ENCODE measurements at regions not wholly inside any gene's neighbourhood (a gene's known extent, or its start where the extent isn't known, plus 50 kb on each side); places are given as distances from the start of the nearest gene placed in this dataset.

DNA sequence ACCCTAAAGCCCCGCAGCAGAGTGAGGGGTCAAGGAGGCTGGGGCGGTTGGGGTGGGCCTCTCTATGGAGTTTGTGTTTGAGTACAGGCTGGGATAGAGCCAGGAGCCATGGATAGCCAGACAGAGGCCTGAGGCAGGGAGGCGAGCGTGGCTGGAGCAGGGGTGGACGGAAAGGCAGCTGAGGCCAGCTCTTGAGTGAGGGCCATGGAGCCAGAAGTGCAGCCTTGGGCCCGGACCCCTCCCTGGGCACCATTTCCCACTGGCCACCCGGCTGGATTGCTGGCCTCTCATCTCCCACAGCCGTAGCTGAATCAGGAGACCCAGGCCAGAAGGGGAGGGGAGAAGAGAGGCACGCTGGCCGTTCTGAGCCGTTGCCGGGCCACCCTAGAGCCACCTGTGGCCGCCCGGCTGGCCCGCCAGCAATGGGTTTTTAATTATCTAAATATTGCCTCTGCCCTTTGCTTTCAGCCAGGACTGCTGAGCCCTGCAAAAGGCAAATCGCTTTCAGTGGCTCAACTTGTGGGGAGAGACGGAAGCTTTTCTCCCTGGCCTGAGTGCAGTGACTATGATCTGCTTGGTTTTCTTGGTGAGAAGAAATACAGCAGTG is 75.2 kb upstream of the GSE1 start:
- no peaks in the 10 kb centered on the region for H3K9me3 Mint-ChIP-seq (ENCODE audit: low read depth)
- ATAC-seq = no peak
- CTCF ChIA-PET = interaction anchor here (1.1 kb wide), 2 partner anchors 15 to 72 kb away, joined by 3 to 7 read pairs; no protein-coding TSS in a partner anchor
- no peaks in the 10 kb centered on the region for H3K36me3 Mint-ChIP-seq
- H3K4me1 Mint-ChIP-seq = no peaks in the 10 kb centered on the region
- no peaks in the 10 kb centered on the region for H3K27me3 Mint-ChIP-seq
- no peak for DNase-seq
- H3K4me3 Mint-ChIP-seq = no peak overlapping the region
- no peak overlapping the region for H3K27ac Mint-ChIP-seq

DNA sequence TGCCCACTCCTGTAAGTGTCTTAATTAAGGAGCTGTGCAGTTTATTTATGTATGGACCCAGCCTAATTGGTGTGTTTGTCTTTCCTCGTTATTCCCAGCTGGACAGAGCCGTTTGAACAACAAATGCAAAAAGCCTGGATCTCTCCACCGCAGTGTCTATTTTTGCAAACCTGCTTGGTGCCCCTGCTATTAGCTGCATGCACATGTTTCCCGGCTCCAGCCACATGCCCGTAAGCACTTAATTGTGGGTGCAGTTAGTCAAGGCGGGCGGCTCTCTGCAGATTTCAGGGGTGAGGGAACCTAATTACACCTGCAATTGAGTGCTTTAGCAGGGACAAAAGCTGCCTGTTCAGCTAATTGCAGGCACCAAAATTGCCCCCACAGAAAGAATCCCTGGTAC is 74.0 kb upstream of the GSE1 start:
- CTCF ChIA-PET = interaction anchor here (1.1 to 2.4 kb wide), 2 partner anchors 13 to 15 kb away, joined by 4 to 8 read pairs; no protein-coding TSS in a partner anchor
- Mint-ChIP-seq H3K27me3 (no peaks in the 10 kb centered on the region), H3K4me1 (no peaks in the 10 kb centered on the region), H3K4me3 (no peak overlapping the region), H3K27ac (no peak overlapping the region), H3K36me3 (no peaks in the 10 kb centered on the region), H3K9me3 (ENCODE audit: low read depth) (no peaks in the 10 kb centered on the region)
- DNase-seq (no peak), ATAC-seq (no peak)

DNA sequence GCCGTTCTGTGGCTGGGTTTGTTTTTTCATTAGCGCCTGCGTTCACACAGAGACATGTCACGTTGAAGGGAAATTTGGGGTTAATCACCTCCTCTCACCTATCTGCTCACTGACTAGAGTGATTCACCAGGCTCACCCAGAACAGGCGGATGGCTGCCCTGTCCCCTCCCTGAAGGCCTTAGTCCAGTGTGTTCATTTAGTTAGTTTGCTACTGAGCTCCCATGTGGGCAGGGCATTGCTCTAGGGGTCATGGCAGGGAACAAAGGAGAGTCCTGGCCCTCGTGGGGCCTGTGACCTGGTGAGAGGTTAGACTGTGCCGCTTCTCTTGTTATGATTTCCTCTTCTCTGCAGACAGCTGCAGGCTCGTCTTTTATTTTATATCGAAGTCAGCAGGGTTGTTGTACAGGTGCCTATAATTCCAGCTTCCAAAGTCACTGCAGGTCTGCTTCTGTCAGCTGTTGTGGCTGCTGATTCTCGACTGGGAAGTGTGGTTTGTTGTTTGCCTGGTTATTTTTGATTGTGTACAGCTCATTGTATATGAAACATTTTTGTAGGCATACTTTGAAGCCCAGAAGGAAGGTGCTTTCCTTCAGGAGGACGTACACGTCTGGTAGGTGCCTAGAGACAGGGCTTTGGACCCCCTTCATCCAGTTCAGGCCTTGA is 73.4 kb upstream of the GSE1 start:
- DNase-seq = no peak
- no peaks in the 10 kb centered on the region for H3K9me3 Mint-ChIP-seq (ENCODE audit: low read depth)
- CTCF ChIA-PET = interaction anchor here (1.1 to 2.4 kb wide), 4 partner anchors 11 to 76 kb away, joined by 3 to 8 read pairs (median 4); no protein-coding TSS in a partner anchor
- H3K36me3 Mint-ChIP-seq = no peaks in the 10 kb centered on the region
- ATAC-seq = no peak
- H3K4me3 Mint-ChIP-seq = no peak overlapping the region
- no peaks in the 10 kb centered on the region for H3K27me3 Mint-ChIP-seq
- H3K4me1 Mint-ChIP-seq = no peaks in the 10 kb centered on the region
- no peak overlapping the region for H3K27ac Mint-ChIP-seq

DNA sequence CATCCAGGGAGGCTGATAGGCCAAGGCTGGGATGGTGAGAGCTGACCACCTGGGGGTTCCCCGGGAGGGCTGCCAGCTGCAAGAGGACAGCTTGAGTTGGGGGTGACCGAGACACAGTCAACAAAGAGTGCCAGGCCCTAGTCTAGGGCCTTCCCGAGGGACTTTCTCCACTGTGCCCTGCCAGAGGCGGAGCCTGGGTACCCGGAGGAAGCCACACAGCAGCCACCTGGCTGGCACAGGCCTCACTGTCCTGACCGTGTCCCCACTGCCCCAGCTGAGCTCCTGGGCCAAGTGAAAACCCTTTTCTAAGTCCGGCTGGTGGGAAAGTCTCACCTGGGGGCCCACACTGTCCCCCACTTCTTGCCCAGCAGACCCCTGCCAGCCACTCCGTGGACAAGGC is 71.9 kb upstream of the GSE1 start:
- no peak overlapping the region for H3K4me3 Mint-ChIP-seq
- no peak overlapping the region for H3K27ac Mint-ChIP-seq
- CTCF ChIA-PET = interaction anchor here (1.5 kb wide), 1 partner anchor 75 kb away, joined by 4 read pairs; no protein-coding TSS in a partner anchor
- no peaks in the 10 kb centered on the region for H3K9me3 Mint-ChIP-seq (ENCODE audit: low read depth)
- no peaks in the 10 kb centered on the region for H3K36me3 Mint-ChIP-seq
- DNase-seq (no peak), ATAC-seq (no peak)
- H3K27me3 Mint-ChIP-seq = no peaks in the 10 kb centered on the region
- H3K4me1 Mint-ChIP-seq = no peaks in the 10 kb centered on the region

DNA sequence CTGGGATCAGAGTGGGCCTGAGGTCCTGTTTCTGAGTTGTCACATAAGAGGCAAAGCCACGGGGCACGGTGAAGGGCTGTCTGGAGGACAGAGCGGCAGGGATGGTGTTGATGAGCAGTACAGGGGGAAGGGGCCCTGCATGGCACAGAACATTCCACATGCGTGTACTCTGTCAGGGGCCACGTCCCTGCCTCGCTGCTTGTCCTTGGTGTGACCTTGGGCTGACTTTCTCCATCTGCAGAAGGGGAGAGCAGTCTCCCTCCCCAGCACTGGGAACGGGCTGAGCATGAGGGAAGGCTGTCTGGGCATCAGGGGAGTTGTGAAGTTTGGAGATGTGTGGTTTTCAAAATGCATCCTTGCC is 71.5 kb upstream of the GSE1 start:
- Mint-ChIP-seq H3K4me3 (no peak overlapping the region), H3K4me1 (no peaks in the 10 kb centered on the region), H3K9me3 (ENCODE audit: low read depth) (no peaks in the 10 kb centered on the region), H3K27me3 (no peaks in the 10 kb centered on the region), H3K27ac (no peak overlapping the region), H3K36me3 (no peaks in the 10 kb centered on the region)
- ATAC-seq (no peak), DNase-seq (no peak)
- CTCF ChIA-PET = no interaction called here

DNA sequence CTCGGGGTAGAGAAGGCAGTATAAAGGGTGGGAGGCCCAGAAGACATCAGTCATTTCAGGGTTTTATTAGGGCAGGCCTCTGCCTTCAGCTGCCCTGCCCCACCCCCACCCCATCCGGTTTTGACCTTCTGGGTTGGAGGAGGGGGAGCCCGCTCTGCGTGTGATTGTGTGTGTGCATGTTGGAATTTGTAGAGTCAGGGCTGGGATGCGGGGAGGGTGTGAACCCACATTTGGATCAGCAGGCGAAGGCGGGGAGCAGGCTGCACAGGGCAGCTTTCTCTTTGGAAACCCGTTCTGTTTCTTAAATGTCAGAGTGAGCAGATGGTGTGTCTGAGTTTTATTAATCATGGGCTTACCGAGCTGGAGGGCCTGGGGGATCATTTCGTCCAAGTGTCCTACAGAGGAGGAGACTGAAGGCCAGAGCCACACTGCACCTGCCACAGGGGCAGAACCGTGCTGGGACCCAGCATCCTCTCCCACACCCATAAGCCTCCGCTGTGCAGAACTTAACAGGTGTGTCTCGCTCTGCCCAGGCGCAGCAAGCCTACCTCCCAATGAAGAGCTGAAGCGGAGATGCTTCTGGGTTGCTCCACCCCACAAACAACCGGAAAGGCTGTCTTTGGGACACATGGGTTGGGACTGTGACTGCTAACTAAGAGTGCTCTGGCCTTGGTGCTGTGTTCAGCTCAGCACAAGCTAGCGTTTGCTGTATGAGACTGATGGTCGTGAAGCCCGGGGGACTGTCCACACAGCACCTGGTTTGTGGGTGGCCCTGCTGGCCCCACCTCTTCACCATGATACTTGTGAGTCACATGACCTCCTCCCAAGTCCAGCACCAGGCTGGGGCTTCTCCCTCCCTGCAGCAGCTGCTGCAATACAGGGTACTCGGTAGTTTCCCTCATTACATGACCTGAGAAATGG is 70.9 kb upstream of the GSE1 start:
- CTCF ChIA-PET = interaction anchor here (2.4 kb wide), 1 partner anchor 10 kb away, joined by 9 read pairs; no protein-coding TSS in a partner anchor
- no peaks in the 10 kb centered on the region for H3K9me3 Mint-ChIP-seq (ENCODE audit: low read depth)
- no peak overlapping the region for H3K27ac Mint-ChIP-seq

DNA sequence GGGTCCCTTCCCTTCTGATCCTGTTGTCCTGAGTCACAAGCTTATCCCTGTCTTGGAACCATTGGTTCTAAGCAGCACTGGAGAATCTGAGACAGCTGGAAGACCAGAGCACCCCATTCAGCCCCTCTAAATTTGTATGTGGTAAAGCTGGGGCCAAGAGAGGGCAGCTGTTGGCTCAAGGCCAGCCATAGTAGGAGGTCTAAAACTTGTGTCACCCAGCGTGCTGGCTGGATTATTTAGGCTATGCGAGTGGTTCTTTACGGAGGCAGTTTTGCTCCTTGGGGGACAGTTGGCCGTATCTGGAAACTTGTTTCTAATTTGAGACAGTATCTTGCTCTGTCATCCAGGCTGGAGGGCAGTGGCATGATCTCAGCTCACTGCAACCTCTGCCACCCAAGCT is 69.6 kb upstream of the GSE1 start:
- Mint-ChIP-seq H3K36me3 (no peaks in the 10 kb centered on the region), H3K27me3 (no peaks in the 10 kb centered on the region), H3K4me3 (no peak overlapping the region), H3K4me1 (no peaks in the 10 kb centered on the region), H3K27ac (no peak overlapping the region), H3K9me3 (ENCODE audit: low read depth) (no peaks in the 10 kb centered on the region)
- ATAC-seq (no peak), DNase-seq (no peak)
- CTCF ChIA-PET = interaction anchor here (0.6 to 2.4 kb wide), 2 partner anchors 9 to 73 kb away, joined by 3 to 9 read pairs; no protein-coding TSS in a partner anchor

More for the DNA sequence above, 70.9 kb upstream of the GSE1 start:
- H3K27me3 Mint-ChIP-seq = no peaks in the 10 kb centered on the region
- H3K4me1 Mint-ChIP-seq = no peaks in the 10 kb centered on the region
- H3K36me3 Mint-ChIP-seq = no peaks in the 10 kb centered on the region
- no peak for DNase-seq
- no peak overlapping the region for H3K4me3 Mint-ChIP-seq
- no peak for ATAC-seq

DNA sequence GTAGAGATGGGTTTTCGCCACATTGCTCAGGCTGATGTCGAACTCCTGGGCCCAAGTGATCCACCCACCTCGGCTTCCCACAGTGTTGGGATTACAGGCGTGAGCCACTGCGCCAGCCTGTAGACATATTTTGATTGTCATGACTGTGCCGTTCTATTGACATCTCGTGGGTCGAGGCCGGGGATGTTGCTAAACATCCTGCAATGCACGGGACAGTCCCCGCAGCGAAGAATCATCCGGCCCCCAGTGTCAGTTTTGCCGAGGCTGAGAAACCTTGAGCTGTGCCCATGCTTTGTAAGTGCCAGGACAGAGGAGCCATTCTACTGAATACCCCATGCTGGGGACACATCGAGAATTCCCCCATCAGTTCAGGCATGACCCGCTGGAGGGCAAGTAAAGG is 69.1 kb upstream of the GSE1 start:
- DNase-seq (no peak), ATAC-seq (no peak)
- Mint-ChIP-seq H3K9me3 (ENCODE audit: low read depth) (no peaks in the 10 kb centered on the region), H3K36me3 (no peaks in the 10 kb centered on the region), H3K27me3 (no peaks in the 10 kb centered on the region), H3K4me1 (no peaks in the 10 kb centered on the region), H3K4me3 (no peak overlapping the region), H3K27ac (no peak overlapping the region)
- CTCF ChIA-PET = interaction anchor here (0.6 to 2.4 kb wide), 3 partner anchors 8 to 123 kb away, joined by 3 to 9 read pairs (median 3); no protein-coding TSS in a partner anchor

DNA sequence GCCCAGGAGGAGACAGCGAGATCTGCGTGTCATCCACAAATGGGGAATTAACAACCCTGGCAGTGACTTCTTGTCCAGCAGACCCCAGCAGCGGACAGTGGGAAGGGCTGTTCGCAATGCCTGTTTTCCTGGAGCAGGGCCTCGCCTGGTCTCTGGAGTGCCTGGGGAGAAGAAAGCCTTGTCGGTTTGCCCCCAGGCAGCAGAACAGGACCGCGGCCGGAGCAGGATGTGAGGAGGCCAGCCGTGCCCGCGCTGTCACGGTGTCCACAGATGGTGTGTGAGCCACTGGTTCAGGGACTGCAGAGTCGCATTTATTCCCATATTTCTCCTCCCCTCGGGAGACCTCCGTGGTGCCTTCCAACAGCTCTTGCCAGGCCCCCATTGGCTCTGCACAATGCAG is 68.5 kb upstream of the GSE1 start:
- H3K4me3 Mint-ChIP-seq = no peak overlapping the region
- no peak overlapping the region for H3K27ac Mint-ChIP-seq
- no peak for DNase-seq
- H3K27me3 Mint-ChIP-seq = no peaks in the 10 kb centered on the region
- no peaks in the 10 kb centered on the region for H3K36me3 Mint-ChIP-seq
- H3K9me3 Mint-ChIP-seq (ENCODE audit: low read depth) = no peaks in the 10 kb centered on the region
- ATAC-seq = no peak
- no peaks in the 10 kb centered on the region for H3K4me1 Mint-ChIP-seq
- CTCF ChIA-PET = interaction anchor here (0.8 kb wide), 1 partner anchor 124 kb away, joined by 3 read pairs; no protein-coding TSS in a partner anchor

DNA sequence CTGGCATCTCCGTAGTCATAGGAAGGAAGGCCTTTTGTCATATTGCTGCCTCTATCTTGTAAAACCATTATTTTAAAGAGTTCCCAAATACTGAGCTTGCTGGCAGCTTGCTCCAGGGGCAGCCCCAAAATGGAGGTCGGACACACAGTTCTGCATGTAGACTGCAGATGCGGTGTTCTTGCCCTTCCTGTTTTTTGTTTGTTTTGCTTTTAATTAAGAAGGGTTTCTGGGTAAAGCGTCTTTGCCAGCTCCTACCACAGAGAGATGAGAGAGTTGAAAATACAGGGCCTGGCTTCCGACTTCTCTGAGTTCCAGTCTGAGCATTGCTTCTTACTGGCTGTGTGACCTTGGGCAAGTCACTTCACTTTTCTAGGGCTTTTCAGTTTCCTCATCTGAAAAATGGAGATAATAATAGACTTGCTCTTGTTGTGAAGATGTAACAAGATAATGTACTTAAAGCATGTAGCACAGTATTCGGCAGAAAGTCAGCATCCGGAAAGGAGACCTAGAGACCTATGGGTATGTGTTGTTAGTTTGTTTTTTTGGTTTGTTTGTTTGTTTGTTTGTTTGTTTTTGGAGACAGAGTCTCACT is 67.8 kb upstream of the GSE1 start:
- H3K36me3 Mint-ChIP-seq = no peaks in the 10 kb centered on the region
- H3K4me3 Mint-ChIP-seq = no peak overlapping the region
- no peaks in the 10 kb centered on the region for H3K9me3 Mint-ChIP-seq (ENCODE audit: low read depth)
- CTCF ChIA-PET = no interaction called here
- H3K4me1 Mint-ChIP-seq = no peaks in the 10 kb centered on the region
- no peak for DNase-seq
- H3K27ac Mint-ChIP-seq = no peak overlapping the region
- ATAC-seq = no peak
- H3K27me3 Mint-ChIP-seq = no peaks in the 10 kb centered on the region

DNA sequence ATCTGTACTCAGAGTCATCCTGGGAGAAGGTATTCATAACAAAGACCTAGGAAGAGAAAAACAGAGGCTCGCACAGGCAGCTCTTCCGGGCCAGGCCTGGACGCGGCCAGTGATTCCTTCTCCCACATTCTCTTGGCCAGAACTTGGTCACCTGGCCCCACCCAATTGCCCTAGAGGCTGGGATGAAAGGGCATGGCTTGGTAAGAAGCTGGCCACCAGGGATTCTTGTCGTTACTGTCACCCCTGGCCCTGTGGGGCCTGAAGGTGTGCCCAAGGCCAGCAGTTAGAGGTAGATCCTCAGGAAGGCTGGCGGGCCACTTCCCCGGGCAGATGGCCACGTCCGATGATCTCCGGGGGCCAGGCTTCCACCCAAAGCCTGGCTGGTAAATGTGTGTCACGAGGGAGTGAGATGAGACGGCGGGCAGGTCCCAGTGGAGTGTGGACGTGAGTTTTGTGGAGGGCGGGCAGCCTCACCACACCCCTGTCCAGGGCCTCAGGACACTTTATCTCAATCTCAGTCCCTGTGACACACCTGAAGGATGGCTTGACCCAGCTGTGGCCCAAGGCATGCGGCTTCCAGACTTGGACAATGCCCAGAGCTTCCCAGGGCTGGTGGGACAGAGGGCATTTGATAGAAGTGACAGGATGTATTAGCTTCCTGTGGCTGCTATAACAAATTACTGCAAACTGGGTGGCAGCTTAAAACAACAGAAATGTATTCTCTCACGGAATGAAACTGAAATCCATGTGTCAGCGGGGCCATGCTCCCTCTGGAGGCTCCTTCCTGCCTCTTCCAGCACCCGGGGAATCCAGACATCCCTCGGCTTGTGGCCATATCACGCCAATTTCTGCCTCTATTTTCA is 66.3 kb upstream of the GSE1 start:
- no peak for ATAC-seq

DNA sequence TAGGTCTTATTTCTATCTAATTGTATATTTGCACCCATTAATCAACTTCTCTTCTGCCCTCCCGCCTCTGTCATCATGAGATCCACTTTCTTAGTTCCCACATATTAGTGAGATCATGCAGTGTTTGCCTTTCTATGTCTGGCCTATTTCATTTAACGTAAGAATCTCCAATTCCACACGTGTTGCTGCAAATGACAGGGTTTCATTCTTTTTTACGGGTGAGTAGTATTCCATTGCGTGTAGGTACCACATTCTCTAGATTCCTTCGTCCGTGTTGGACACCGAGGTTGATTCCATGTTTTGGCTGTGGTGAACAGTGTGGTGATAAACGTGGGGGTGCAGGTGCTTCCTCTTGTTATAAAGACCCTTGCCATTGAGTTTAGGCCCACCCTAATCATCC is 64.7 kb upstream of the GSE1 start:
- Mint-ChIP-seq H3K36me3 (no peaks in the 10 kb centered on the region), H3K27ac (no peak overlapping the region), H3K4me1 (peaks cover 16% of the 10 kb centered on the region), H3K9me3 (ENCODE audit: low read depth) (no peaks in the 10 kb centered on the region), H3K4me3 (no peak overlapping the region), H3K27me3 (no peaks in the 10 kb centered on the region)
- CTCF ChIA-PET = interaction anchor here (0.6 kb wide), 2 partner anchors 324 to 710 kb away, joined by 3 read pairs; no protein-coding TSS in a partner anchor
- no peak for DNase-seq
- no peak for ATAC-seq

More for the DNA sequence above, 66.3 kb upstream of the GSE1 start:
- Mint-ChIP-seq H3K4me3 (no peak overlapping the region), H3K9me3 (ENCODE audit: low read depth) (no peaks in the 10 kb centered on the region), H3K4me1 (peaks cover 9% of the 10 kb centered on the region), H3K27me3 (no peaks in the 10 kb centered on the region), H3K27ac (no peak overlapping the region), H3K36me3 (no peaks in the 10 kb centered on the region)
- no peak for DNase-seq
- CTCF ChIA-PET = no interaction called here

Data from activated CD8-positive, alpha-beta memory T cell treated with anti-CD3 and anti-CD28 coated beads, Interleukin-2, amount 10 ng/mL, durations not matched to agents 7 days and 5 days (primary cell).